ENCODE measurements at regions not wholly inside any gene's neighbourhood (a gene's known extent, or its start where the extent isn't known, plus 50 kb on each side); places are given as distances from the start of the nearest gene placed in this dataset.

- Mint-ChIP-seq H3K9me3 (peaks cover 5 to 19% (median 11%) of the 10 kb centered on the region in 7 donors), H3K4me1 (no peaks in the 10 kb centered on the region), H3K36me3 (no peaks in the 10 kb centered on the region), H3K27me3 (ENCODE audit: low read depth in 3 of 3) (no peaks in the 10 kb centered on the region), H3K4me3 (no peak overlapping the region), H3K27ac (no peak overlapping the region)
- intact Hi-C loops (cut with micrococcal nuclease) = no loop called here
- Histone ChIP-seq H3K9me3 (replicated peaks in 1 of 2; ENCODE audit: control insufficient read depth in 1 of 2, insufficient read depth in 1 of 2, low read length in 2 of 2) (peaks cover 0 to 2% of the 10 kb centered on the region in 2 donors), H3K9ac (ENCODE audit: insufficient read depth, low read length, poor library complexity, severe bottlenecking) (no peak overlapping the region), H3K27ac (ENCODE audit: low read depth in 1 of 2, low read length in 2 of 2) (no peak overlapping the region), H3K4me1 (ENCODE audit: control insufficient read depth in 1 of 2, insufficient read depth in 2 of 2, low read length in 2 of 2) (no peaks in the 10 kb centered on the region), H4K20me1 (ENCODE audit: insufficient read depth, low read length) (no peaks in the 10 kb centered on the region), H3K36me3 (replicated peaks in 1 of 2; ENCODE audit: control insufficient read depth in 1 of 2, insufficient read depth in 2 of 2, low read length in 2 of 2) (no peaks in the 10 kb centered on the region), H3K27me3 (ENCODE audit: control insufficient read depth in 2 of 2, insufficient read depth in 2 of 2, low read length in 2 of 2) (no peaks in the 10 kb centered on the region), H3K4me2 (replicated peaks; ENCODE audit: extremely low read depth, low read length, poor library complexity, severe bottlenecking) (no peak overlapping the region), H3K79me2 (ENCODE audit: insufficient read depth, low read length) (no peaks in the 10 kb centered on the region), H2AFZ (ENCODE audit: insufficient read depth, low read depth, low read length, poor library complexity, severe bottlenecking) (no peak overlapping the region), H3K4me3 (replicated peaks in 1 of 3; ENCODE audit: low read depth in 2 of 3, low read length in 3 of 3) (no peak overlapping the region)
- TF ChIP-seq CTCF (IDR thresholded peaks at IDR 0.05) = no peak
- 100% methylated on average over 1 of the region's 1 CpG for WGBS (ENCODE audit: insufficient coverage)
- no peak for DNase-seq
Observed at GRCh38 chr21:35195232-35195631, 146.1 kb upstream of the RUNX1 start.

GRCh38 chr21:35191754-35192153 lies 142.7 kb upstream of the RUNX1 start:
- H3K4me1 ChIP-seq (ENCODE audit: control insufficient read depth in 1 of 2, insufficient read depth in 2 of 2, low read length in 2 of 2) = no peaks in the 10 kb centered on the region
- H3K4me3 Mint-ChIP-seq = no peak overlapping the region
- no peak overlapping the region for H3K4me3 ChIP-seq (replicated peaks in 1 of 3; ENCODE audit: low read depth in 2 of 3, low read length in 3 of 3)
- H3K4me1 Mint-ChIP-seq = no peaks in the 10 kb centered on the region
- no peaks in the 10 kb centered on the region for H3K36me3 ChIP-seq (replicated peaks in 1 of 2; ENCODE audit: control insufficient read depth in 1 of 2, insufficient read depth in 2 of 2, low read length in 2 of 2)
- no peak overlapping the region for H2AFZ ChIP-seq (ENCODE audit: insufficient read depth, low read depth, low read length, poor library complexity, severe bottlenecking)
- DNase-seq = no peak
- no peaks in the 10 kb centered on the region for H4K20me1 ChIP-seq (ENCODE audit: insufficient read depth, low read length)
- no peak for TF ChIP-seq CTCF (IDR thresholded peaks at IDR 0.05)
- H3K79me2 ChIP-seq (ENCODE audit: insufficient read depth, low read length) = no peaks in the 10 kb centered on the region
- H3K9me3 ChIP-seq (replicated peaks in 1 of 2; ENCODE audit: control insufficient read depth in 1 of 2, insufficient read depth in 1 of 2, low read length in 2 of 2) = peaks cover 0 to 2% of the 10 kb centered on the region in 2 donors
- no peak overlapping the region for H3K4me2 ChIP-seq (replicated peaks; ENCODE audit: extremely low read depth, low read length, poor library complexity, severe bottlenecking)
- intact Hi-C loops (cut with micrococcal nuclease) = no loop called here
- H3K27me3 Mint-ChIP-seq (ENCODE audit: low read depth in 3 of 3) = no peaks in the 10 kb centered on the region
- no peak overlapping the region for H3K27ac Mint-ChIP-seq
- H3K36me3 Mint-ChIP-seq = no peaks in the 10 kb centered on the region
- H3K27me3 ChIP-seq (ENCODE audit: control insufficient read depth in 2 of 2, insufficient read depth in 2 of 2, low read length in 2 of 2) = no peaks in the 10 kb centered on the region
- H3K9ac ChIP-seq (ENCODE audit: insufficient read depth, low read length, poor library complexity, severe bottlenecking) = no peak overlapping the region
- no peak overlapping the region for H3K27ac ChIP-seq (ENCODE audit: low read depth in 1 of 2, low read length in 2 of 2)
- peaks cover 5 to 19% (median 11%) of the 10 kb centered on the region in 7 donors for H3K9me3 Mint-ChIP-seq

All from CD14-positive monocyte (primary cell).